Liver (tissue), 7 donors: ENCODE measurements at regions not wholly inside any gene's neighbourhood (a gene's known extent, or its start where the extent isn't known, plus 50 kb on each side); places are given as distances from the start of the nearest gene placed in this dataset. TPM values are rescaled to one million over a fixed set of nuclear protein-coding genes. Genes with fewer than 3 reads are reported as not detected.

Experiments used
- DNase-seq: peaks from one replicate; pipeline ENCODE4 v3.0.0-alpha.2; 2017; ENCODE audit warnings: low spot score
- H3K27ac ChIP-seq, 2 donors: one replicate each; pipeline ENCODE4 v1.7.0; 2013; ENCODE audit warnings: inconsistent platforms in 2 of 2, low read length in 2 of 2, control low read depth in 1 of 2, low read depth in 1 of 2, mild to moderate bottlenecking in 1 of 2
- H3K27me3 ChIP-seq, 4 donors: one replicate each; pipeline versions ENCODE4 v1.6.1 to v1.7.0; 2013; ENCODE audit warnings: low read length in 3 of 4, inconsistent platforms in 1 of 4, mild to moderate bottlenecking in 1 of 4, moderate library complexity in 1 of 4; ENCODE audit not compliant: control insufficient read depth in 4 of 4, insufficient read depth in 4 of 4
- H3K36me3 ChIP-seq, 4 donors: one replicate each; pipeline versions ENCODE4 v1.6.1 to v1.7.0; 2013; ENCODE audit warnings: low read length in 3 of 4, mild to moderate bottlenecking in 3 of 4, low read depth in 1 of 4, moderate library complexity in 1 of 4; ENCODE audit not compliant: control insufficient read depth in 4 of 4, insufficient read depth in 3 of 4
- H3K4me1 ChIP-seq, 4 donors: one replicate each; pipeline versions ENCODE4 v1.6.1 to v1.7.0; 2013; ENCODE audit warnings: low read length in 3 of 4, mild to moderate bottlenecking in 3 of 4, moderate library complexity in 1 of 4; ENCODE audit not compliant: control insufficient read depth in 4 of 4, insufficient read depth in 4 of 4
- H3K4me3 ChIP-seq, 3 donors: one replicate each; pipeline versions ENCODE4 v1.6.1 to v1.7.0; 2013; ENCODE audit warnings: low read length in 3 of 3, control low read depth in 1 of 3, low read depth in 1 of 3, mild to moderate bottlenecking in 1 of 3
- H3K9ac ChIP-seq, 2 donors: one replicate each; pipeline ENCODE4 v1.7.0; 2013; ENCODE audit warnings: low read length in 2 of 2, mild to moderate bottlenecking in 2 of 2, moderate library complexity in 2 of 2, control low read depth in 1 of 2, low read depth in 1 of 2
- H3K9me3 ChIP-seq, 4 donors: one replicate each; pipeline versions ENCODE4 v1.6.1 to v1.7.0; 2013; ENCODE audit warnings: low read length in 3 of 4; ENCODE audit not compliant: control insufficient read depth in 4 of 4
- YY1 ChIP-seq: IDR thresholded peaks from 2 replicates; pipeline ENCODE4 v1.6.1; 2016; ENCODE audit warnings: antibody characterized with exemption, mild to moderate bottlenecking
- WGBS: extraction: QIAGEN DNeasy Blood & Tissue Kit; methylation state at CpG from one replicate; pipeline ENCODE4 v1.1.7; 2013; 5-methylcytosine and 5-hydroxymethylcytosine counted together
- small RNA-seq: library from RNA; depleted of rRNA; stranded (forward); fragments of <200 nt; gene quantifications from one replicate; pipeline ENCODE3, GENCODE V24; 2014
- donor health status: healthy.
- donor health status: healthy.
- donor health status: healthy.

- peaks cover 0 to 8% (median 0%) of the 10 kb centered on the region in 4 donors for H3K4me1 ChIP-seq
- H3K36me3 ChIP-seq, result no peaks in the 10 kb centered on the region
- H3K9me3 ChIP-seq, result no peaks in the 10 kb centered on the region
- DNase-seq, result no peak
- no peak overlapping the region for H3K4me3 ChIP-seq
- TF ChIP-seq YY1, result no peak
- H3K27me3 ChIP-seq, result no peaks in the 10 kb centered on the region
- 89% methylated on average over 4 of the region's 4 CpGs for WGBS
- no peak overlapping the region for H3K9ac ChIP-seq
- H3K27ac ChIP-seq, result no peak overlapping the region
Observed at GRCh38 chr9:107229241-107229741, 53.8 kb upstream of the RAD23B start.

Small RNA genes lying in the stretch of these regions (small RNA-seq; reads per million reads assigned to genes)
- gene AL807761.1, result not detected
